HFFc6 (cell line): ENCODE measurements at regions not wholly inside any gene's neighbourhood (a gene's known extent, or its start where the extent isn't known, plus 50 kb on each side); places are given as distances from the start of the nearest gene placed in this dataset.

Experiments
- DNase-seq: peaks from one replicate; pipeline ENCODE4 v3.0.0-alpha.2; 2018
- H3K27ac Mint-ChIP-seq: 2 replicates; pipeline ENCODE4 v1.8.0; 2020; ENCODE audit warnings: mild to moderate bottlenecking, mixed read lengths
- H3K27me3 Mint-ChIP-seq: 2 replicates; pipeline ENCODE4 v1.8.0; 2021; ENCODE audit warnings: mild to moderate bottlenecking, moderate library complexity, mixed read lengths; ENCODE audit not compliant: insufficient read depth
- H3K36me3 Mint-ChIP-seq: 2 replicates; pipeline ENCODE4 v1.8.0; 2021; ENCODE audit warnings: low read depth, mixed read lengths
- H3K4me1 Mint-ChIP-seq: 2 replicates; pipeline ENCODE4 v1.8.0; 2020; ENCODE audit warnings: low read depth, mixed read lengths
- H3K4me3 Mint-ChIP-seq: 2 replicates; pipeline ENCODE4 v1.8.0; 2020; ENCODE audit warnings: mild to moderate bottlenecking, moderate library complexity, mixed read lengths
- H3K9me3 Mint-ChIP-seq: 2 replicates; pipeline ENCODE4 v1.8.0; 2020; ENCODE audit warnings: mild to moderate bottlenecking, mixed read lengths
- TF ChIP-seq, protein P1 (sequence below): fragments of 200-600 bp; sonication (generic); IDR thresholded peaks from 2 replicates; pipeline ENCODE4 v1.5.0; 2021; ENCODE audit warnings: antibody characterized with exemption, mild to moderate bottlenecking

DNA sequence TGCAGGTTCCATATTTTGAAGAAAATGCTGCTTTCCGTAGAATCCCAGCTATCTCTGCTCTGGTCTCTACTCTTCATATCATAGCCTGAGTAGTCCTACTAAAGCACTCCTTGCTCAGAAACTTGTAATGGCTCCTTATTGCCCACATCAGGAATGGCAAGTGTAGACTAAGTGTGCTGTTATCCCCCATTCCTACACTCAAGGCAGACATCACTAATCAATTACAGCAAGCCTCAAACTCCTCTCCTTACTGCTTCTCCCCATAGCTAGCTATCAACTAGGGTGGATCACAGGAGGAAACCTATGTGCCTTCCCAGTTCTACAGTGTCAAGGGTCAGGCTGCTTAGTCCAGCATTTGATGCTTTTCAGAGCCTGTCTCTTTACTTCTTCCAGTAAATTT, 163.4 kb downstream of the HAPSTR1 start:
- DNase-seq = no peak
- no peaks in the 10 kb centered on the region for H3K4me1 Mint-ChIP-seq
- peaks cover 5% of the 10 kb centered on the region for H3K27me3 Mint-ChIP-seq
- no peak overlapping the region for H3K27ac Mint-ChIP-seq
- no peak overlapping the region for H3K4me3 Mint-ChIP-seq
- TF ChIP-seq, protein P1, sequence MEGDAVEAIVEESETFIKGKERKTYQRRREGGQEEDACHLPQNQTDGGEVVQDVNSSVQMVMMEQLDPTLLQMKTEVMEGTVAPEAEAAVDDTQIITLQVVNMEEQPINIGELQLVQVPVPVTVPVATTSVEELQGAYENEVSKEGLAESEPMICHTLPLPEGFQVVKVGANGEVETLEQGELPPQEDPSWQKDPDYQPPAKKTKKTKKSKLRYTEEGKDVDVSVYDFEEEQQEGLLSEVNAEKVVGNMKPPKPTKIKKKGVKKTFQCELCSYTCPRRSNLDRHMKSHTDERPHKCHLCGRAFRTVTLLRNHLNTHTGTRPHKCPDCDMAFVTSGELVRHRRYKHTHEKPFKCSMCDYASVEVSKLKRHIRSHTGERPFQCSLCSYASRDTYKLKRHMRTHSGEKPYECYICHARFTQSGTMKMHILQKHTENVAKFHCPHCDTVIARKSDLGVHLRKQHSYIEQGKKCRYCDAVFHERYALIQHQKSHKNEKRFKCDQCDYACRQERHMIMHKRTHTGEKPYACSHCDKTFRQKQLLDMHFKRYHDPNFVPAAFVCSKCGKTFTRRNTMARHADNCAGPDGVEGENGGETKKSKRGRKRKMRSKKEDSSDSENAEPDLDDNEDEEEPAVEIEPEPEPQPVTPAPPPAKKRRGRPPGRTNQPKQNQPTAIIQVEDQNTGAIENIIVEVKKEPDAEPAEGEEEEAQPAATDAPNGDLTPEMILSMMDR = no peak
- H3K36me3 Mint-ChIP-seq = no peaks in the 10 kb centered on the region
- H3K9me3 Mint-ChIP-seq = no peaks in the 10 kb centered on the region

DNA sequence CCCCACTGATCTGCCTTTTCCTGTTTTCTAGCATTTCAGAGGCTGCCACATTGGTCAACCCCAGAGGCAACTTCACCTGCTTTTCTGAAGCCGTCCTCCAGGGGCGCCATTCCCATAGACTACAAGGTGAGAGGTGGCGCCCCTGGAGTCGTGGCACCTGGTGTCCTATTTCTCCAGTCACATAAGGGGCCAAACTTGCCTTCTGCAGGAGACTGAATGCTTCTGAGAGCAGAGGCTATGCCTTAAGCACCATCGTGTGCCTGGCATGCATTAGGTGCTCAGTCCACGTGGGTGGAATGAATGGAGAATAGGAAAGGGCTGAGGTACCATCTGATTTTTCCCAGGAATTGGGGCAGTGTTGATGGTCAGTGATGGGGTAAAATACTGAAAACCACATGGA, 164.8 kb downstream of the HAPSTR1 start:
- peaks cover 7% of the 10 kb centered on the region for H3K27me3 Mint-ChIP-seq
- no peaks in the 10 kb centered on the region for H3K9me3 Mint-ChIP-seq
- H3K36me3 Mint-ChIP-seq = no peaks in the 10 kb centered on the region
- H3K27ac Mint-ChIP-seq = no peak overlapping the region
- TF ChIP-seq, protein P1 = peak; percentile 77
- no peak for DNase-seq
- no peak overlapping the region for H3K4me3 Mint-ChIP-seq
- H3K4me1 Mint-ChIP-seq = no peaks in the 10 kb centered on the region

DNA sequence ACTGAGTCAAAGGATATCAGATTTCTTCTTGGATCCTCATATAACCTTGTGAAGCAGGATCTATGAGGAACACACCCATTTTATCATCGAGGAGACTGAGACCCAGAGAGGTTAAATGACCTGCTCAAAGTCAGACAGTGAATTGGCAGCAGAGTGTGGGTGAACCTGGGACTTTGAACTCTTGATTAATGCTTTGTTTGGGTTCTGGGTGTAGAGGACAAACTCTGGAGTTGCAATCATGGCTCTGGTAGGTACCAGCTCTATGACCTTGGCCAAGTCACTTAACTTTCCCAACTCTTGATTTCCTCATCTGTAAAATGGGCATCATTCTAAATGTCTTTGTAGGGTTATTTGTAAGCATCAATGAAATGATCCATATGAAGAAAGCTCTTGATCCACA, 166.4 kb downstream of the HAPSTR1 start:
- H3K4me1 Mint-ChIP-seq = no peaks in the 10 kb centered on the region
- H3K36me3 Mint-ChIP-seq = no peaks in the 10 kb centered on the region
- no peak overlapping the region for H3K27ac Mint-ChIP-seq
- no peaks in the 10 kb centered on the region for H3K9me3 Mint-ChIP-seq
- TF ChIP-seq, protein P1 = no peak
- peaks cover 7% of the 10 kb centered on the region for H3K27me3 Mint-ChIP-seq
- no peak for DNase-seq
- no peak overlapping the region for H3K4me3 Mint-ChIP-seq

DNA sequence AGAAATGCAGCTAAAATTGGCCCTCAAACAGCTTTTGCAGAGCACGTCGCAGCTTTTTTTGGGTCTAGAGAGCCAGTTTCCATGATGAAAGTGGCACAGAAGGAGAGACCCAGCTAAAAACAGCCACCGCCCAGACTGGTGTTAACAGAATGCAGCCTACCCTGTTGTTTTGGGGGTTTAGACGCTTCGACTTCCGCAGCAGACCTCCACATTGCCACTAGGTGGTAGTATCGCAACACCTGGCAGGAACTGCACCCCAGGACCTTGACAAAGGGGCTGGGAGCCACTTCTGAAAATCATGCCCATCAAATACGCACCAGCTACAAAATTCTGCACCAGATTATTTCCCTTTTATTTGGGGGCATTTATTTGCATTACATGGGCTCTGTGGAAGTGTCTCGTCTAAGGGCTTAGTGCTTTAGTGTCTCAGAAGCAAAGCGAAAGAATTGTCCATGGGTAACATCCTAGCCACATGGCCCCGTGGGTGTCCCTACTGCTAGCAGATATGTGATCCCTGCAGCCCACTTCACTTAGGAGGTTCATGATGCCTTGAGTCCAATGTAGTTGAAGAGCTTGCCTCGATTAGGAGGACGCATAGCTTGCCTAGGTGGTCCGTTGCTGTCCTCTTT, 167.1 kb downstream of the HAPSTR1 start:
- TF ChIP-seq, protein P1 = peak; percentile 83
- peak; percentile 11 for DNase-seq
- H3K9me3 Mint-ChIP-seq = no peaks in the 10 kb centered on the region
- H3K4me1 Mint-ChIP-seq = no peaks in the 10 kb centered on the region
- peaks cover 7% of the 10 kb centered on the region for H3K27me3 Mint-ChIP-seq
- H3K27ac Mint-ChIP-seq = no peak overlapping the region
- no peak overlapping the region for H3K4me3 Mint-ChIP-seq
- no peaks in the 10 kb centered on the region for H3K36me3 Mint-ChIP-seq

DNA sequence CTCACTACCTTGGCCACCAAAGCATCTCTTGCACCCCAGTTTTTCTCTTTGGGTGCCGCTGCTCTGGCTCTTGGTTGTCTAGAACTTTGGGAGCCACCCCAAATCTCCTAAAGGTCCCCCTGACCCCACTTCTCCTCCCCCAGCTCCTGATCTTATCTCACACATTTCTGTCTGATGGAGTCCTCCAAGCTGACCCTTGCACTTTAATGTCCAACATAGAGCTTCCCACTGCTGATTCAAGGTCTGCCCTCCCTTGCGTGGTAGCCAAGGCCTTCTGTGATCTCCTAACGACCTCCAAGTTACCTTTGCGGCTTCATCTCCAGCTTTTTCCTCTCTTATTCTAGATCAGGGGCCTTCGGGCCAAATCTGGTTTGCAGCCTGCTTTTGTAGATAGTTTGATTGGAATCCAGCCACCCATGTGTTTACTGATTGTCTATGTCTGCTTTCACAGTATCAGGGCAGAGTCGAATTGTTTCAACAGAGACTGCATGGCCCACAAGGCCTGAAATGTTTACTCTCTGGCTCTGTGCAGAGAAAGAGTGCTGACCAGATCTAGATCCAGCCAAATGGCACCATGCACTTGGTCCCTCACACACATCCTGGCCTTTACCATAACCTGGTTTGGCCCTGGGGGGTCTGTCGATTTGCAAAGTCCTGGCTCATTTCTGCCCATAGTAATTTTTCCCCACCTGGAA, 168.6 kb downstream of the HAPSTR1 start:
- no peaks in the 10 kb centered on the region for H3K9me3 Mint-ChIP-seq
- H3K4me1 Mint-ChIP-seq = no peaks in the 10 kb centered on the region
- no peaks in the 10 kb centered on the region for H3K36me3 Mint-ChIP-seq
- no peak overlapping the region for H3K27ac Mint-ChIP-seq
- TF ChIP-seq, protein P1 = no peak
- peaks cover 9% of the 10 kb centered on the region for H3K27me3 Mint-ChIP-seq
- DNase-seq = no peak
- no peak overlapping the region for H3K4me3 Mint-ChIP-seq
